Heart left ventricle (tissue), 16 donors: ENCODE measurements at regions not wholly inside any gene's neighbourhood (a gene's known extent, or its start where the extent isn't known, plus 50 kb on each side); places are given as distances from the start of the nearest gene placed in this dataset.

ENCODE experiments used
- ATAC-seq, 4 donors: fragments of 200-7000 bp; cut with Tn5 transposase; one replicate each; pipeline ENCODE4 v1.9.1; 2020 to 2022; ENCODE audit warnings: moderate library complexity in 4 of 4, mild to moderate bottlenecking in 3 of 4, moderate number of reproducible peaks in 1 of 4
- DNase-seq, 5 donors: peaks; one replicate each; pipeline ENCODE4 v3.0.0-alpha.2; 2020
- H3K27ac ChIP-seq, 12 donors: fragments of 200-600 bp; sonication (generic) in 4 of 12; one replicate each; pipeline versions ENCODE4 v1.5.0 to v1.8.0; 2016 to 2022; ENCODE audit warnings: mild to moderate bottlenecking in 2 of 12
- H3K27me3 ChIP-seq, 9 donors: fragments of 200-600 bp; sonication (generic) in 2 of 9; one replicate each; pipeline versions ENCODE4 v1.5.1 to v1.8.0; 2016 to 2022; ENCODE audit warnings: mild to moderate bottlenecking in 3 of 9
- H3K36me3 ChIP-seq, 9 donors: fragments of 200-600 bp; sonication (generic) in 2 of 9; one replicate each; pipeline versions ENCODE4 v1.5.0 to v1.8.0; 2018 to 2022; ENCODE audit warnings: mild to moderate bottlenecking in 2 of 9
- H3K4me1 ChIP-seq, 12 donors: fragments of 200-600 bp; sonication (generic) in 4 of 12; one replicate each; pipeline versions ENCODE4 v1.5.0 to v1.8.0; 2016 to 2022; ENCODE audit warnings: mild to moderate bottlenecking in 3 of 12
- H3K4me3 ChIP-seq, 12 donors: fragments of 200-600 bp; sonication (generic) in 4 of 12; one replicate each; pipeline versions ENCODE4 v1.5.0 to v1.8.0; 2017 to 2022; ENCODE audit warnings: mild to moderate bottlenecking in 9 of 12, moderate library complexity in 4 of 12
- H3K9me3 ChIP-seq, 12 donors: fragments of 200-600 bp; sonication (generic) in 4 of 12; one replicate each; pipeline versions ENCODE4 v1.5.0 to v1.8.0; 2016 to 2022; ENCODE audit warnings: mild to moderate bottlenecking in 1 of 12
- CTCF ChIP-seq, 12 donors: fragments of 200-600 bp; sonication (generic) in 4 of 12; IDR thresholded peaks; one replicate each; pipeline versions ENCODE4 v1.5.0 to v1.8.0; 2018 to 2022; ENCODE audit warnings: antibody characterized with exemption in 12 of 12, mild to moderate bottlenecking in 5 of 12
- POLR2A ChIP-seq, 2 donors: fragments of 450-650 bp; IDR thresholded peaks; one replicate each; pipeline ENCODE4 v1.6.1; 2017; ENCODE audit warnings: antibody characterized with exemption in 2 of 2, mild to moderate bottlenecking in 2 of 2, moderate library complexity in 2 of 2
- WGBS, 4 donors: extraction: QIAGEN DNeasy Blood & Tissue Kit in 2 of 4; methylation state at CpG; one replicate each; pipeline versions ENCODE4 v1.1.5 to v1.1.7; 2013 to 2018; 5-methylcytosine and 5-hydroxymethylcytosine counted together
- intact Hi-C, 10 donors: fragments of 100-400 bp; cut with DNase I; formaldehyde crosslinking; loops; one replicate each; pipeline versions ENCODE4 v1.11.1 to v1.14.2; 2022
- donor health status: ischemic (EF 13 %, LVEDD 7.1; RV severe dilation, severe dysfunction).
- donor health status: healthy with polysubstance abuse.
- donor health status: DM: no; HTN: yes; CAD: no.
- donor health status: DM: no; HTN: no; CAD: no.
- donor health status: ischemic (EF 25% LVEDD 6.9; RV normal size, moderate dysfunction).
- donor health status: ischemic (EF 25% LVEDD 5.7; RV mildly dilated, moderate dysfunction).
- donor health status: healthy.
- donor health status: DM: yes; HTN: yes; CAD: no.
- donor health status: ischemic (EF 35%, LVEDD 5.7; RV mildly dilated, moderate dysfunction).
- donor health status: nonischemic (EF 11% LVEDD 7.7; RV severe dilation, severe dysfunction).
- donor health status: DM: yes; HTN: yes; CAD: no.
- donor health status: PGD.
- donor health status: ischemic (EF 29% LVEDD 5.4; RV normal size, mild dysfunction).
- donor health status: nonischemic (EF 23%, LVEDD 6.1; RV moderate dilation, normal function).

- Histone ChIP-seq H3K4me1 (no peaks in the 10 kb centered on the region), H3K36me3 (no peaks in the 10 kb centered on the region), H3K27ac (no peak overlapping the region), H3K27me3 (no peaks in the 10 kb centered on the region), H3K9me3 (peaks cover 0 to 3% (median 0%) of the 10 kb centered on the region in 12 donors), H3K4me3 (no peak overlapping the region)
- TF ChIP-seq POLR2A (IDR thresholded peaks at IDR 0.05) = no peak
- no peak for TF ChIP-seq CTCF (IDR thresholded peaks at IDR 0.05)
- WGBS, 4 donors = 46 to 54% (median 48%) methylated on average over 2 of the region's 2 CpGs
- ATAC-seq (no peak), DNase-seq (no peak)
- intact Hi-C loops = no loop called here
Measured at GRCh38 chr13:93101226-93101734, 125.3 kb upstream of the GPC6 start.

- Histone ChIP-seq H3K27ac (no peak overlapping the region), H3K4me3 (no peak overlapping the region), H3K4me1 (no peaks in the 10 kb centered on the region), H3K36me3 (no peaks in the 10 kb centered on the region), H3K9me3 (peaks cover 0 to 3% (median 0%) of the 10 kb centered on the region in 12 donors), H3K27me3 (no peaks in the 10 kb centered on the region)
- intact Hi-C loops = no loop called here
- DNase-seq (no peak), ATAC-seq (no peak)
- WGBS, 4 donors = 62 to 75% (median 69%) methylated on average over 6 of the region's 6 CpGs
- TF ChIP-seq POLR2A (IDR thresholded peaks at IDR 0.05) (no peak), CTCF (IDR thresholded peaks at IDR 0.05) (no peak)
Measured at GRCh38 chr13:93104270-93104669, 122.3 kb upstream of the GPC6 start.

- Histone ChIP-seq H3K36me3 (no peaks in the 10 kb centered on the region), H3K27me3 (no peaks in the 10 kb centered on the region), H3K9me3 (no peaks in the 10 kb centered on the region), H3K27ac (no peak overlapping the region), H3K4me1 (no peaks in the 10 kb centered on the region), H3K4me3 (no peak overlapping the region)
- intact Hi-C loops = no loop called here
- DNase-seq = no peak
- ATAC-seq = no peak
- whole genome bisulfite sequencing, 4 donors = 54 to 61% (median 59%) methylated on average over 4 of the region's 4 CpGs
- TF ChIP-seq POLR2A (IDR thresholded peaks at IDR 0.05) (no peak), CTCF (IDR thresholded peaks at IDR 0.05) (no peak)
Measured at GRCh38 chr13:93108111-93108601, 118.5 kb upstream of the GPC6 start.

DNA sequence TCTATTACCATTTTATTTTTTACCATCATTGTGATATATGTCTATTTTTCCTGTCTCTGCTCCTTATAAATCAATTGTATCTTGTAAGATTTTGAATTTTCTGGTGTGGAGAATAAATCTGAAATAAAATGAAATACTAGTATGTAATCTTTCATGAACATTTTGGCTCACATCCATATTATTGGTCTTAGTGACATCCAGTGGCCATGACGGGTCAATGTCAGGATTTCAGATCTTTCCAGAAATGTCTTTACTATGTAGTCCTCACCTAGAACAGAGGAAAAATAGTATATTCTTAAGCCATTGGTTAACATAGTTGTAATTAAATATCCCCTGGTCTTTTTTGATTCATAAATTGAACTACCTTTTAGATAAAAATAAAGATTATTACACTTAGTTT, 109.8 kb upstream of the GPC6 start:
- no peak for TF ChIP-seq CTCF (IDR thresholded peaks at IDR 0.05)
- TF ChIP-seq POLR2A (IDR thresholded peaks at IDR 0.05) = no peak
- ATAC-seq (no peak), DNase-seq (no peak)
- intact Hi-C loops = no loop called here
- Histone ChIP-seq H3K4me3 (no peak overlapping the region), H3K27ac (no peak overlapping the region), H3K36me3 (no peaks in the 10 kb centered on the region), H3K27me3 (no peaks in the 10 kb centered on the region), H3K9me3 (no peaks in the 10 kb centered on the region), H3K4me1 (no peaks in the 10 kb centered on the region)
- WGBS, 4 donors = 49 to 63% (median 61%) methylated on average over 1 of the region's 1 CpG
